ENCODE measurements at regions not wholly inside any gene's neighbourhood (a gene's known extent, or its start where the extent isn't known, plus 50 kb on each side); places are given as distances from the start of the nearest gene placed in this dataset.
"Not testable (repeated sequence)": the region's sequence is repeated elsewhere in the genome, so short reads cannot be mapped to it uniquely, and the experiment has no call there.

DNA sequence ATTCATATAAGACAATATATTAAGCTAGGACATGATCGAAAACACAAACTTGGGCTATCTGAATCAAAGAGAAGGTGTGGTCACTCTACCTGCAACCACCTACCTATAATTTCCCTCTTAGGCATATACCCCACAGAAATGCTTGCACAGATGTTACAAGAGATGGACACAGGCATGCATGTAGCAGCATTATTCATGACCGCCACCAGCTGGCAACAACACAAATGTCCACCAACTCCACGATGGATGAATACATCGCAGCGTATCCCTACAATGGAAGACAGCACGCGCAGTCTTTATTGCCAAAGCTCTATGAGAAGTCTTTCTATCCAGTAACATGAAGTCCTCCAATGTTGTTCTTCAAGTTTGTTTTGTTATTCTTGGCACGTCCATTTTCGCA is 90.8 kb downstream of the ARL4C start:
- no peak for DNase-seq (ENCODE audit: low spot score)

DNA sequence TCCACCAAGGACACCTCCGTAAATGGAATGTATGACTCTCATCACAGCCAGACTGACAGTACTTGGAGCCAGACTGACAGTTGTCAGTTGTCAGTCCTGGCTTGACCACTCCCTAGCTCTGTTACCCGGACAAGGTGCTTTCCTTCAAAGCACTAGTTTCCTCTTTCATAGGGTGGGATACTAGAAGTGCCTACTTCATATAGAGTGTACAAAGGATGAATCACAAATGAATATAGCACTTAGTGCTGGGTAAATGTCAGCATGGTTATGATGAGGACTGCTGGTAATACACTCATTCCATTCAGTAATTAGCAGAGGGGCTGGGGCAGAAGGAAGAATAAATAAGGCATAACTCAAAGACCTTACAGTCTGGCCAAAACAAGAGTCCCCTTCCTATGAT is 91.4 kb downstream of the ARL4C start:
- no peak for DNase-seq (ENCODE audit: low spot score)

GRCh38 chr2:234404957-234405356 is 91.9 kb downstream of the ARL4C start:
- DNase-seq (ENCODE audit: low spot score): no peak

- no peak for DNase-seq (ENCODE audit: low spot score)
Observed at GRCh38 chr2:234403751-234404150, 93.1 kb downstream of the ARL4C start.

DNA sequence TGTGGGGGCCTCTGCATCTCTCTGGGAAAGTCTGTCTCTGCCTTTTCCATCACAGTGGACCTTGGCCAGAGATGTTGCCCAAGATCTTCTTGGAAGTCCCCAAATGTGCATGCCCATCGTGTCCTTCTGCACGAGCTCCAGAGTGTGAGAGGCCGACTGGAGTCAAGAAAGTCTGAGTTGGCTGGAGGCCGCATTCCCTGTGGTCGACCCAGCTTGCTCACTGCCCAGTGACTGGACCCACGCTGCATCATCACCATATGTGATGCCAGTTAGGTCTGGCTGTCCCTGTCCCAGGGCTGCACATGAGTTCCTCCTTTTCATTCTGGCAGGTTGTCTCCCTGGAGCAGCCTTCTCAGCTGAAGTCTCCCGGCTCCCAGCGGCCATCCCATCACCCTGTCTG is 93.8 kb downstream of the ARL4C start:
- peak; percentile 23 for DNase-seq (ENCODE audit: low spot score)

DNA sequence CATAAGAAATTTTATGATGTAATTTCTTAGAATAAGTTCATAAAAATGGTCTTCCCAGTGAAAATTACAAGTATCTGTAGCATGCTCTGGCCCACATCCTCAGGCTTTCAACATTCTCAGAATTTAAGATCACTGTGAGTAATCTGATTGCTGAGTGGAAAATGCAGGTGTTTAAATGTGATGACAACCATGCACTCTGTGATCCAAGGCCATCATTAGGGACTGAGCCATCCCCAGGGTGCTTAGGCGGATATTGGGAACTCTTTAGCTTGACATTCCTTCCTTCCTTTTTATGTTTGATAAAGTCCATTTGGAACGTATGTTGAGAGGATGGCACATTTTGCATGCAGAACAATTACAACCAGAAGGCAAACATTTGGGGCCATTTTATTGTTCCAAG is 95.5 kb downstream of the ARL4C start:
- DNase-seq (ENCODE audit: low spot score): no peak

DNA sequence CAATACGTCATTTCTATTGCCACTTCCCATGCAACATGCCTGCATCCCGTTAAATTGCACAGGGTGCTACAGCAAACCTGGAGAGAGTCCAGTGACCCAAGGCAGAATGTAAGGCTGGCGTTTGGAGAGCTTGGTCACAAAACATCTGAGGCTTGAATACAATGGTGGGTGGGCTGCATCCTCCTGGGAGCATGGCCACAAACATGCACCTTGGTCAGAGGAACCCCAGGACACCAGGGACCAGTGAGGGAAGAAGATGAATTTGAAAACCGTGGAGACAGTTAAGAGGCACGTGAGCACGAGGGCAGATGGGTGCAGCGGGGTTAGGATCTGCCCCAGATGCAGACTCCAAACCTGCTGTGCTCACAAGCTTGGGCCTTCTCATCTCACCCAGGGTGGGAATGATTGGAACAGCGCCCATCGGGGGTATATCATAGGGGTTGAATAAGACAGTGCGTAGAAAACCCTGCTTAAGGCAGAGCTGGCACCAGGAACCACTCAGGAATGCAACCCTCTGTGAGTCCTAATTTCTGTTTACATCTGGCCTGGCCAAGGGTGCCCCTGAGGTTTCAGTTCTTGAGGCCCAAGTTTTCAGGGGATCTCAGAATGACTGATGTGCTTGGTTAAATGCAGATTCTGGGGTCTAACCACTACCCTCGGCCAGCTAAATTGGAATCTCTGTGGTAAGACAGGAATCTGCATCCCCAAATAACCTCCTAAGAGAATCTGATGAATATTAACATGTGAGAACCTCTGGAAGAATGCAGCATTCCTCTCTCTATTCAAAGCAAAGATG is 97.2 kb downstream of the ARL4C start:
- no peak for DNase-seq (ENCODE audit: low spot score)

DNA sequence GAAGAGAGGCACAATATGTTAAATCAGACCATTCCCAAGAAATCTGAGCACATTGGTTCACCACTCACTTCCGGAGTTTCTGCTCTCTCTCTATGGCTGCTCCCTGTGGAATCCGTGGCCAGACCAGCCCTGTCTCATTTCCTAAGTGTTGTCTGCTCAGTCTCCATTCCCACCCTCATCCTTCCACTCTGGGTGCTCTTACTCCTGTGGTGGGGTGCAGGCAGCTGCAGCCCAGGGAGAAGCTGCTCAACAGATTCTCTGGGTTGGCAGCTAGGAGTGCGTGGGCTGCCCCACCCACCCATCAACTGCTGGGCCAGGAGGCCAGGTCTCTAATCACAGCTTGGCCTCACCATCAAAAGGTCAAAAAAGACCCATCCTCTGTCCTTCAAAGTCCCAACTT is 98.3 kb downstream of the ARL4C start:
- no peak for DNase-seq (ENCODE audit: low spot score)

DNA sequence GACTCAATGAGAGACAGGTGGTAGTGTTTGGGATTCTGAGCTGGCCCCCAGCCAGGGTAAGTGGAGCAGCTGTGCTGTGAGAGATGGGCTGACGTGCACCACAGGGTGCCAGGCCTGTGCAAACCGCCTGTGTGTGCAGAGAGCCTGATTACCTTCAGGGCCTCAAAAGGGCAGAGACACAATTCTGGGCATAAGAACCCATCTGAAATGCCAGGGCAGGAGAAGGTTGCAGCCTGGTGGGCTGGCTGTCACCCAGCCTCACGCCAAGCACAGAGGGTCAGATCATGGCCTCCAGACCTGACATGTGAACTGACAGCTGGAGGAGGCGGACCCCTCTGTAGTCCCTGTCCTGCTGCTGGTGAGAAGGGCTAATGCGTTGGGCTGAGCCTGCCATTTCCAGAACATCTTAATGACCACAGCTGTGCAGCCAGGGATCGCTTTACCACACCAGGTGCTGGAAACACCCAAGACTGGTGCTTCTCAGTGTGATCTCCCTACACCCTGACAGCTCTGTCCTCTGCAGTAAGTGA is 100.9 kb downstream of the ARL4C start:
- no peak for DNase-seq (ENCODE audit: low spot score)

- DNase-seq (ENCODE audit: low spot score): no peak
Observed at GRCh38 chr2:234394450-234394849, 102.4 kb downstream of the ARL4C start.

DNA sequence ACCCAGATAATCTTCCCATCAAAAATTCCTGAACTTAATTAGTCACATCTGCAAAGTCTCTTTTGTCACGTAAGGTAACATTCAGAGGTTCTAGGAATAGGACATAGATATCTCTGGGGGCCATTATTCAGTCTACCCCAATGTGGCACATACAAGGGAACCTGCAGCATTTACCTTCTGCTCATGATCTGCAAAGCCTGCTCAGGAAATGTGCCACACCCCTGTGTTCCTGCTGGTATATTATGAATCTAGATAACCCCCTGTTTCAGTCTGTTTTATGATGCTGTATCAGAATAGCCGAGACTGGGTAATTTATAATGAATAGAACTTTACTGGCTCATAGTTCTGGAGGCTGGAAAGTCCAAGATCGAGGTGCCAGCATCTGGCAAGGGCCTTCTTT is 103.5 kb downstream of the ARL4C start:
- DNase-seq (ENCODE audit: low spot score): no peak

DNA sequence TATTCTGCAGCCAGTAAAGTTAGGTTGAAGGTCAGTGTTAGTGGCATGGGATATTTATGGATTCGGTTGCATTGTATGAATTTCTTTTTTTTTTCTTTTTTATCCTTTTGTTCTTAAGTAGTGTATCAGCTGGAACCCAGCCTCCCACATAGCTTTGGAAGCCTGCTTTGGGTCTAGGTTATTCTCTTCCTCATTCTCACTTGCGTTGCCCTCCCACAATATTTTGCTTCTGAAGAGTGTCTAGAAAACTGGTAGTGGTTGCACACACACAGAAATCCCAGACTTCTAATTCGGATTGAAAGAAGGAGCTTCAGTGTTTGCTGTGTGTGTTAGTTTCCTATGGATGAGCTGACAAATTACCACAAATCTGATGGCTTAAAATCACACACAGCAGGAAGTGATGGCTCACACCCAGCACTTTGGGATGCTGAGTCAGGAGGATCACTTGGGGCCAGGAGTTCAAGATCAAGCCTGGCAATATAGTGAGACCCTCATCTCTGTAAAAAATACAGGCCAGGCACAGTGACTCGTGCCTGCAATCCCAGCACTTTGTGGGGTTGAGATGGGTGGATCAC is 104.8 kb downstream of the ARL4C start:
- DNase-seq (ENCODE audit: low spot score): no peak

- no peak for DNase-seq (ENCODE audit: low spot score)
Observed at GRCh38 chr2:234391625-234392024, 105.3 kb downstream of the ARL4C start.

DNA sequence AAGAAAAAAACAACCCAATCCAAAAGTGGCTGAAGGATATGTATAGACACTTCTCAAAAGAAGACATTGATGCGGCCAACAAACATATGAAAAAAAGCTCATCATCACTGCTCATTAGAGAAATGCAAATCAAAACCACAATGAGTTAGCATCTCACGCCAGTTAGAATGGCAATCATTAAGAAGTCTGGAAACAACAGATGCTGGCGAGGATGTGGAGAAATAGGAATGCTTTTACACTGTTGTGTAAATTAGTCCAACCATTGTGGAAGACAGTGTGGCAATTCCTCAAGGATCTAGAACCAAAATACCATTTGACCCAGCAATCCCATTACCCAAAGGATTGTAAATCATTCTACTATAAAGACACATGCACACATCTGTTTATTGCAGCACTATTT is 107.2 kb downstream of the ARL4C start:
- DNase-seq (ENCODE audit: low spot score): not testable (repeated sequence)

- no peak for DNase-seq (ENCODE audit: low spot score)
Observed at GRCh38 chr2:234388591-234388990, 108.3 kb downstream of the ARL4C start.

- no peak for DNase-seq (ENCODE audit: low spot score)
Observed at GRCh38 chr2:234386971-234387370, 109.9 kb downstream of the ARL4C start.

DNA sequence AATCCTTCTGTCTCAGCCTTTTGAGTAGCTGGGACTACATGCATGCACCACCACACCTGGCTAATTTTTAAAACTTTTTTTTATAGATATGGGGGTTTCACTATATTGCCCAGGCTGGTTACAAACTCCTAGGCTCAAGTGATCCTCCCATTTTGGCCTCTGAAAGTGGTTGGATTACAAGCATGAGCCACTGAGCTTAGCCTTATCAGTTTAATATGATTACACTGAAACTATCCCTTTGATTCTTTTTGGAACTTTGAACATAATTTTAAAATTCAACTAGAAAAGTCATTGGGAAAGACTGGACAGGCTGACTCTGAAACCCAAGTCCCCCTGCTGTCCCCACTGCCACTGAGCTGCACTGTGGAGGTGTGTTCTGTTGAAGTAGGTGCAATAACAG is 114.8 kb downstream of the ARL4C start:
- no peak for DNase-seq (ENCODE audit: low spot score)

- not testable (repeated sequence) for DNase-seq (ENCODE audit: low spot score)
Observed at GRCh38 chr2:234378958-234379357, 117.9 kb downstream of the ARL4C start.

GRCh38 chr2:234378440-234378839 is 118.4 kb downstream of the ARL4C start:
- DNase-seq (ENCODE audit: low spot score): no peak

DNA sequence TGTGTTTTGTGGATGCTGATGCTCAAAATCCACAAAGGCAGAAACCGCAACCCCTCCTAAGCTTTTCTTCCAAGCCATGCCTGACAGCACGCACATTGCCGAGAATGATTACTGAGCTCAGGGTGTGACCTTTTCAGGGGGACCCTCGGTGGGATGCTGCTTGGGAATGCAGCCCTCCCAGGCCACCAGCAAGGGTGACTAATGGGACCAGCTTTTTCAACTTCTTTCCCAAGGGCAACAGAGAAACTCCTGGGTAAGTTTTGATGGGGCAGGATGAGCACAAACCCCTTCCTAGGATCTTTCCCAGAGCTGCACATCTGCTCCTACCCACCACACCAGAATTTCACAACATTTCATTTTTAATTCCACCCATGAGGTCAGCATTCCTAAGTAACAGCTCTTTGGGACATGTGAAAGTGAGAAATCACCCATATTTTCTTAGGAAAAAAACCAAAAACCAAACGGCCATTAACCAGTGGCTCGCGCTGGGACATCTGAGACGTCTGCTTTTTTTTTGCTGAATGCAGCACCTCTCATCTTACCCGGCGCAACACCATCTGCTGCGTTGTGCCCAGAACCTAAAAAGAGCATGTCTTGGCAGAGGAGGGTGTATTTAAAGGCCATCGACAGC is 119.0 kb downstream of the ARL4C start:
- DNase-seq (ENCODE audit: low spot score): peak; percentile 12

DNA sequence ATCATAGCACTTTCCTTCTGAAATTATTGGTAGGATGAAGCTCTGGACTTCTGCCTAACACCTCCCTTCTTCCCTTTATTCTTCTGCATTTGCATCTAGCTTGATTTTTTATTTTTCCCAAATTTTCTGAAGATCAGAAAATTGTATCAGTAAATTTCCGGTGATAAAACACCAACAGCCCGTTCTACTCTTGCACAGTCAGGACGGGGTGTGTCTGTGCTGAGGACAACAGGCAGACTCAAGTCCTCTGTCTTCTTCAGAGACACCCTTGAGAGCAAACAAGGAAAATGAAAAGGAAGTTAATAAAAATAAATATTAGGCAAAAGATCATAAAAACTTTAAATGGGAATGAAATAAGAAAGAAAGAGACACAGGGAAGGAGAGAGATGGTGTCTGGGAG is 120.7 kb downstream of the ARL4C start:
- DNase-seq (ENCODE audit: low spot score): no peak

- no peak for DNase-seq (ENCODE audit: low spot score)
Observed at GRCh38 chr2:234375176-234375880, 121.6 kb downstream of the ARL4C start.

GRCh38 chr2:234374736-234375135 is 122.1 kb downstream of the ARL4C start:
- DNase-seq (ENCODE audit: low spot score): no peak
